ENCODE measurements at regions not wholly inside any gene's neighbourhood (a gene's known extent, or its start where the extent isn't known, plus 50 kb on each side); places are given as distances from the start of the nearest gene placed in this dataset.
"Not testable (repeated sequence)": the region's sequence is repeated elsewhere in the genome, so short reads cannot be mapped to it uniquely, and the experiment has no call there.

GRCh38 chr3:153640689-153641665 is 479.0 kb downstream of the RAP2B start:
- DNase-seq (ENCODE audit: low read depth in 2 of 3, low spot score in 2 of 3), result no peak

- DNase-seq (ENCODE audit: low read depth in 2 of 3, low spot score in 2 of 3), result not testable (repeated sequence)
Observed at GRCh38 chr3:153642576-153642975, 478.6 kb upstream of the ARHGEF26 start.

- DNase-seq (ENCODE audit: low read depth in 2 of 3, low spot score in 2 of 3), result not testable (repeated sequence)
Observed at GRCh38 chr3:153643471-153643870, 477.7 kb upstream of the ARHGEF26 start.

- no peak for DNase-seq (ENCODE audit: low read depth in 2 of 3, low spot score in 2 of 3)
Observed at GRCh38 chr3:153649286-153649839, 471.8 kb upstream of the ARHGEF26 start.

- no peak for DNase-seq (ENCODE audit: low read depth in 2 of 3, low spot score in 2 of 3)
Observed at GRCh38 chr3:153652076-153652475, 469.1 kb upstream of the ARHGEF26 start.

GRCh38 chr3:153657046-153657445 is 464.1 kb upstream of the ARHGEF26 start:
- DNase-seq (ENCODE audit: low read depth in 2 of 3, low spot score in 2 of 3), result no peak

- no peak for DNase-seq (ENCODE audit: low read depth in 2 of 3, low spot score in 2 of 3)
Observed at GRCh38 chr3:153657461-153657860, 463.7 kb upstream of the ARHGEF26 start.

GRCh38 chr3:153658136-153658535 is 463.1 kb upstream of the ARHGEF26 start:
- no peak for DNase-seq (ENCODE audit: low read depth in 2 of 3, low spot score in 2 of 3)

- no peak for DNase-seq (ENCODE audit: low read depth in 2 of 3, low spot score in 2 of 3)
Observed at GRCh38 chr3:153666991-153667740, 454.0 kb upstream of the ARHGEF26 start.

- DNase-seq (ENCODE audit: low read depth in 2 of 3, low spot score in 2 of 3), result no peak
Observed at GRCh38 chr3:153669527-153669926, 451.7 kb upstream of the ARHGEF26 start.

- DNase-seq (ENCODE audit: low read depth in 2 of 3, low spot score in 2 of 3), result no peak
Observed at GRCh38 chr3:153670577-153670976, 450.6 kb upstream of the ARHGEF26 start.

GRCh38 chr3:153673853-153674252 is 447.3 kb upstream of the ARHGEF26 start:
- DNase-seq (ENCODE audit: low read depth in 2 of 3, low spot score in 2 of 3), result no peak

GRCh38 chr3:153679714-153680113 is 441.5 kb upstream of the ARHGEF26 start:
- no peak for DNase-seq (ENCODE audit: low read depth in 2 of 3, low spot score in 2 of 3)

GRCh38 chr3:153680526-153680925 is 440.7 kb upstream of the ARHGEF26 start:
- DNase-seq (ENCODE audit: low read depth in 2 of 3, low spot score in 2 of 3), result no peak

GRCh38 chr3:153681057-153681456 is 440.1 kb upstream of the ARHGEF26 start:
- DNase-seq (ENCODE audit: low read depth in 2 of 3, low spot score in 2 of 3), result no peak

GRCh38 chr3:153688301-153689120 is 432.7 kb upstream of the ARHGEF26 start:
- DNase-seq (ENCODE audit: low read depth in 2 of 3, low spot score in 2 of 3), result no peak

GRCh38 chr3:153693207-153693606 is 428.0 kb upstream of the ARHGEF26 start:
- no peak for DNase-seq (ENCODE audit: low read depth in 2 of 3, low spot score in 2 of 3)

- DNase-seq (ENCODE audit: low read depth in 2 of 3, low spot score in 2 of 3), result no peak
Observed at GRCh38 chr3:153702106-153702505, 419.1 kb upstream of the ARHGEF26 start.

GRCh38 chr3:153704115-153704514 is 417.1 kb upstream of the ARHGEF26 start:
- no peak for DNase-seq (ENCODE audit: low read depth in 2 of 3, low spot score in 2 of 3)

- no peak for DNase-seq (ENCODE audit: low read depth in 2 of 3, low spot score in 2 of 3)
Observed at GRCh38 chr3:153706706-153707105, 414.5 kb upstream of the ARHGEF26 start.

- DNase-seq (ENCODE audit: low read depth in 2 of 3, low spot score in 2 of 3), result no peak
Observed at GRCh38 chr3:153714016-153714415, 407.2 kb upstream of the ARHGEF26 start.

All from activated CD8-positive, alpha-beta memory T cell treated with anti-CD3 and anti-CD28 coated beads for 48 hours (primary cell).